ENCODE measurements at regions not wholly inside any gene's neighbourhood (a gene's known extent, or its start where the extent isn't known, plus 50 kb on each side); places are given as distances from the start of the nearest gene placed in this dataset.

- Mint-ChIP-seq H3K4me1 (peaks cover 17 to 18% of the 10 kb centered on the region in 2 experiments), H3K36me3 (ENCODE audit: insufficient read depth in 1 of 3, low read depth in 3 of 3) (peaks cover 0 to 8% (median 2%) of the 10 kb centered on the region in 3 experiments; a peak in 5 of 7 replicates), H3K4me3 (no peak overlapping the region), H3K27me3 (ENCODE audit: low read depth) (no peaks in the 10 kb centered on the region), H3K27ac (peak overlapping the region in 1 of 3 experiments; percentile 22; a peak in 2 of 7 replicates), H3K9me3 (no peaks in the 10 kb centered on the region)
- no peak overlapping the region for H3K14ac ChIP-seq (ENCODE audit: insufficient read depth, low read length)
- H3K27ac ChIP-seq (ENCODE audit: insufficient read length, low read depth, low read length): no peak overlapping the region
- H3K18ac ChIP-seq (ENCODE audit: insufficient read length, low read depth, low read length): no peak overlapping the region
- no peak overlapping the region for H2AFZ ChIP-seq (ENCODE audit: low read length)
- H3K23ac ChIP-seq (ENCODE audit: insufficient read length, low read depth, low read length): no peak overlapping the region
- no peak overlapping the region for H2AK5ac ChIP-seq (ENCODE audit: insufficient read length, low read length)
- H3K27me3 ChIP-seq (ENCODE audit: insufficient read depth, low read length): no peaks in the 10 kb centered on the region
- H2BK12ac ChIP-seq (ENCODE audit: insufficient read length, low read depth, low read length): no peak overlapping the region
- WGBS (ENCODE audit: extremely low coverage, insufficient read length, low lambda C conversion rate): no CpG with 5 or more reads among the region's 6 CpGs
- H3K79me2 ChIP-seq (ENCODE audit: insufficient read depth, low read length): peaks cover 4% of the 10 kb centered on the region; the same call in 1 of the 2 replicates
- no peak overlapping the region for H3K4me2 ChIP-seq (ENCODE audit: insufficient read depth, insufficient read length, low read length)
- H4K5ac ChIP-seq (ENCODE audit: insufficient read length, low read depth, low read length): no peak overlapping the region
- no peaks in the 10 kb centered on the region for H3K9me3 ChIP-seq (ENCODE audit: control insufficient read depth, low read depth, low read length)
- no peaks in the 10 kb centered on the region for H4K20me1 ChIP-seq (ENCODE audit: control insufficient read depth, insufficient read depth, insufficient read length)
- H3K56ac ChIP-seq (ENCODE audit: insufficient read length, low read depth, low read length): no peak overlapping the region
- no peak overlapping the region for H4K91ac ChIP-seq (ENCODE audit: insufficient read length, low read depth, low read length)
- no peak overlapping the region for H4K8ac ChIP-seq (replicated peaks; ENCODE audit: insufficient read length, low read depth, low read length)
- no peak for TF ChIP-seq CTCF (conservative IDR thresholded peaks at IDR 0.05)
- H2BK120ac ChIP-seq (ENCODE audit: low read depth, low read length, poor library complexity, severe bottlenecking): no peak overlapping the region
- no peaks in the 10 kb centered on the region for H3K4me1 ChIP-seq (ENCODE audit: insufficient read depth, low read length)
- no peak overlapping the region for H2BK20ac ChIP-seq (ENCODE audit: low read depth, low read length, poor library complexity, severe bottlenecking)
- no peak for DNase-seq
- peaks cover 8% of the 10 kb centered on the region for H3K79me1 ChIP-seq (ENCODE audit: insufficient read depth, low read depth, low read length, poor library complexity, severe bottlenecking)
- no peak overlapping the region for H2BK15ac ChIP-seq (ENCODE audit: low read depth, low read length)
- no peaks in the 10 kb centered on the region for H3K23me2 ChIP-seq (ENCODE audit: insufficient read length, low read depth, low read length, poor library complexity, severe bottlenecking)
- H2BK5ac ChIP-seq (ENCODE audit: insufficient read length, low read length): no peak overlapping the region
- no peak overlapping the region for H3K9ac ChIP-seq (ENCODE audit: extremely low read depth, insufficient read length, low read length)
- no peak overlapping the region for H3K4ac ChIP-seq (ENCODE audit: low read depth, low read length)
- no peak overlapping the region for H3T11ph ChIP-seq (ENCODE audit: low read length)
These were observed 226.9 kb downstream of the SOX4 start for GRCh38 chr6:21820442-21820841.
